NB4 (cell line): ENCODE measurements at regions not wholly inside any gene's neighbourhood (a gene's known extent, or its start where the extent isn't known, plus 50 kb on each side); places are given as distances from the start of the nearest gene placed in this dataset.

Experiments
- DNase-seq: peaks from one replicate; pipeline ENCODE4 v3.0.0; 2010; ENCODE audit warnings: low read depth
- H3K4me3 ChIP-seq: one replicate; pipeline ENCODE4 v1.5.1; 2011; ENCODE audit warnings: mild to moderate bottlenecking, low read depth, low read length, moderate library complexity
- MYC ChIP-seq: IDR thresholded peaks from 2 replicates; pipeline ENCODE4 v1.6.1; 2011; ENCODE audit warnings: low read depth, low read length
- POLR2A ChIP-seq: IDR thresholded peaks from 2 replicates; pipeline ENCODE4 v1.6.1; 2011; ENCODE audit warnings: mild to moderate bottlenecking; ENCODE audit not compliant: insufficient read length; ENCODE audit errors: extremely low read depth
- TF ChIP-seq, protein P1 (sequence below): IDR thresholded peaks from 2 replicates; pipeline ENCODE4 v1.6.1; 2011; ENCODE audit warnings: low read depth, low read length
- TF ChIP-seq, protein P2 (sequence below): IDR thresholded peaks from one replicate; pipeline ENCODE4 v1.5.1; 2012; ENCODE audit warnings: low read depth, low read length

DNA sequence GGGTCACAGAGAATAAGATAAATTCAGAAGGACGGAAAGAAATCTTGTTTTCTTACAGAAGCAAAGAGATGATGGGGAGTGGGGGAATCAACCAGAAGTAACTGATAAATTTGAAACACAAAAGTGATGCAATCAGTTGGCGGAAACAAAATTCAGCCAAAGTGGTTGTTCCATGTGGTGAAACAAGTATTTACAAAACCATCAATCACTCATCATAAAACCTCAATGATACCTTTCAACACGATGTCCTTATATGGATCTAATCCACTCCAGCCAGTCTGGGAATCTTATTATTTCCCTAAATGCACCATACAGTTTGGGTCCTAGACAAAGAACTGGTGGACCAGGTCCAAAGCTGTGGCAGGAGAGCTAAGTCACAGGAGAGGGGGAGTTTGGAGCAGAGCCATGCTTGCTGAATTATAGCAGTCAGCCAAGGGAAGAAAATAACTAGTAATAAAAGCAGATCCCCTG, 303.8 kb upstream of the LRRC7 start:
- DNase-seq, result peak; percentile 1
- TF ChIP-seq, protein P1, sequence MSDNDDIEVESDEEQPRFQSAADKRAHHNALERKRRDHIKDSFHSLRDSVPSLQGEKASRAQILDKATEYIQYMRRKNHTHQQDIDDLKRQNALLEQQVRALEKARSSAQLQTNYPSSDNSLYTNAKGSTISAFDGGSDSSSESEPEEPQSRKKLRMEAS, result no peak
- TF ChIP-seq POLR2A (no peak), MYC (no peak)
- TF ChIP-seq, protein P2, sequence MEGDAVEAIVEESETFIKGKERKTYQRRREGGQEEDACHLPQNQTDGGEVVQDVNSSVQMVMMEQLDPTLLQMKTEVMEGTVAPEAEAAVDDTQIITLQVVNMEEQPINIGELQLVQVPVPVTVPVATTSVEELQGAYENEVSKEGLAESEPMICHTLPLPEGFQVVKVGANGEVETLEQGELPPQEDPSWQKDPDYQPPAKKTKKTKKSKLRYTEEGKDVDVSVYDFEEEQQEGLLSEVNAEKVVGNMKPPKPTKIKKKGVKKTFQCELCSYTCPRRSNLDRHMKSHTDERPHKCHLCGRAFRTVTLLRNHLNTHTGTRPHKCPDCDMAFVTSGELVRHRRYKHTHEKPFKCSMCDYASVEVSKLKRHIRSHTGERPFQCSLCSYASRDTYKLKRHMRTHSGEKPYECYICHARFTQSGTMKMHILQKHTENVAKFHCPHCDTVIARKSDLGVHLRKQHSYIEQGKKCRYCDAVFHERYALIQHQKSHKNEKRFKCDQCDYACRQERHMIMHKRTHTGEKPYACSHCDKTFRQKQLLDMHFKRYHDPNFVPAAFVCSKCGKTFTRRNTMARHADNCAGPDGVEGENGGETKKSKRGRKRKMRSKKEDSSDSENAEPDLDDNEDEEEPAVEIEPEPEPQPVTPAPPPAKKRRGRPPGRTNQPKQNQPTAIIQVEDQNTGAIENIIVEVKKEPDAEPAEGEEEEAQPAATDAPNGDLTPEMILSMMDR, result no peak
- no peak overlapping the region for H3K4me3 ChIP-seq

DNA sequence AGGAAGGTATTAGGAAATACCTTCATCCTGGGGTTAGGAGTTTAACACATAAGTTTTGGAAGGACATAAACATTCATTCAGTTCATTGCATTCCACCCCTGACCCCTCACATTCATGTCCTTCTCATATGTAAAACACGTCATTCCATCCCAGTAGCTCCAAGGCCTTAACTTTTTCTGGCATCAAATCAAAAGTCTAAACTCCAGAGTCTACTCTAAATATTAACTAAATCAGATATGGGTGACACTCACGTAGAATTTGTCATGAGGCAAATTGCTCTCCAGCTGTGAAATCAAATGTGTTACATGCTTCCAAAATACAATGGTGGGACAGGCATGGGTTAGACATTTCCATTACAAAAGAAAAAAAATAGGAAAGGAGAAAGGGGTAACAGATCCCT, 298.2 kb upstream of the LRRC7 start:
- no peak overlapping the region for H3K4me3 ChIP-seq
- no peak for DNase-seq
- TF ChIP-seq POLR2A (no peak), MYC (no peak)
- TF ChIP-seq, protein P2, result no peak
- TF ChIP-seq, protein P1, result no peak

DNA sequence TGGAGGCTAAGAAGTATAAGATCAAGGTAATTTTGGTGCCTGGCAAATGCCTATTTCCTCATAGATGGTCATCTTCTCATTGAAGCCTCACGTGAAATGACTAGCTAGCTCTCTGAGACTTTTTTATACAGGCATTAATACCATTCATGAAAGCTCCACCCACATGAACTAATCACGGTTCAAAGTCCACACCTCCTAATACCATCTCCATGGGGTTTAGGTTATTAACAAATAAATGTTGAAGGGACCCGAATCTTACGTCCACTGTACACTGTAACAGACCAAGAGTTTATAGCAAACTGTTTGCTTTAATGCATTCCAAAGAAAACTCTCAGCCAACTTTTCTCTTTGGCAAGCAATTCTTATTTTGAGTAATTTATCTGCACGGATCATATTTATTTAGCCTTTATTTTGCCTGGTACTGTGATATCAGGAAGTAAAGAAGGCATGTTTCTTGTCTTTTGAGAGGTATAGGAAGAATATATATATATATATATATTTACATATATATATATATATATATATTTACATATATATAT, 296.1 kb upstream of the LRRC7 start:
- no peak for DNase-seq
- TF ChIP-seq, protein P1, result no peak
- TF ChIP-seq MYC (no peak), POLR2A (no peak)
- TF ChIP-seq, protein P2, result no peak
- no peak overlapping the region for H3K4me3 ChIP-seq

DNA sequence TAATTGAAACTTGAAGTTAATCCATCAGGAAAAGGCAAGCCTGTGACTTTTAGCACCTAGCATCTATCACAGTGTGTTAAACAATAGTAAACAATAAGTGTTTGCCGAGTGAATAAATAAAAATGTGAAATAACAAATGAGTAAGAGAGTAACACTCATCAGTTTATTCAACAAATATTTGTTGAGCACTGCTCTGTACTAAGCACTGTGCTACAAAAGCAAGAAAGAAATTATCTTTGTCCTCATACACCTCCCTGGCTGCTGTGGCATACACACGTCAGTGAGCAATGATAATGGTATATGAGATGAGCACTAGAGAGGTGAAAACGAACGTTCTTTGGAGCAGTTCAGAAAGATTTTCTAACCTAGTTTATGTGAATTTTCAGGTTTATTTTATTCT, 295.0 kb upstream of the LRRC7 start:
- TF ChIP-seq POLR2A, result no peak
- TF ChIP-seq, protein P1, result no peak
- TF ChIP-seq, protein P2, result no peak
- no peak for DNase-seq
- no peak overlapping the region for H3K4me3 ChIP-seq

DNA sequence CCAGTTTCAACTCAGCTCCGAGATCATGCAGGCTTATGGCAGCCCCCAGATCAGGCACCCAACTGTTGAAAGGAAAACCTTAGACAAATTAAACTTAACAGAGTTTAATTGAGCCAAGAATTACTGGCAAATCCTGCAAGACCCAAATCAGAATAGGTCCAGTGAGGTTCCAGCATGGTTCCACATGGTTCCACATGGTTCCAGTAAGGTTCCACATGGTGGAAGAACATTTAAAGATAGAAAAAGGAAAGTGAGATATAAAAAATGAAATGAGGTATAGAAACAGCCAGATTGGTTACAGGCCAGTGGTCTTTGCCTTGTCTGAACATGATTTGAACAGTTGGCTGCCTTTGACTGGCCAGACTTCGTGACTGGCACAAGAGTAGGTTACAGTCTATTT, 288.8 kb upstream of the LRRC7 start:
- no peak for DNase-seq
- TF ChIP-seq, protein P2, result no peak
- TF ChIP-seq, protein P1, result no peak
- TF ChIP-seq MYC (no peak), POLR2A (no peak)
- no peak overlapping the region for H3K4me3 ChIP-seq

DNA sequence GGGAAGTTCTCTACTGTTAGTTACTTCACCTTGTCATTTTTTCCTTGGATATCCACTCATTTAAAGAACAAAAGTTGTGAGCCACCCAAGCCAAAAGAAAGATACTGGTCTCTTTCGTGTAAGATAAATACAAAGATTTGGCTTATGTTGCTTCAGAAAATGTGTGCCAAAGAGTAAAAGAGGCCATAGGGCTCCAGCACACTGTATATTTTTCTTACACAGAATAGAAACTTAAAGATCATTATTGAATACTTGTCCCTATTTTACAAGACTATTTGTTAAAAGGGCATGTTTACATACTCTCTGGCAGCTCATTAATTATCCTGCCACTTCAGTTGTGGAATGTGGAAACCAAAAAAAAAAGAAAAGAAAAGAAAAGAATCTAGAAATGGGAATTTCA, 284.2 kb upstream of the LRRC7 start:
- no peak for DNase-seq
- no peak overlapping the region for H3K4me3 ChIP-seq
- TF ChIP-seq MYC (no peak), POLR2A (no peak)
- TF ChIP-seq, protein P1, result no peak
- TF ChIP-seq, protein P2, result no peak
